Thyroid gland (tissue), 4 donors: ENCODE measurements at regions not wholly inside any gene's neighbourhood (a gene's known extent, or its start where the extent isn't known, plus 50 kb on each side); places are given as distances from the start of the nearest gene placed in this dataset.

Source experiments
- POLR2A ChIP-seq, 2 donors: fragments of 450-650 bp; IDR thresholded peaks; one replicate each; pipeline ENCODE4 v1.6.1; 2017; ENCODE audit warnings: antibody characterized with exemption in 2 of 2, mild to moderate bottlenecking in 2 of 2, moderate library complexity in 1 of 2
- TF ChIP-seq, protein P1 (sequence below), 6 experiments: fragments of 200-600 bp in 3 of 6; fragments of 450-650 bp in 3 of 6; sonication (generic) in 3 of 6; IDR thresholded peaks; one replicate each; pipeline ENCODE4 v1.5.1; 2016 to 2019; ENCODE audit warnings: antibody characterized with exemption in 6 of 6, mild to moderate bottlenecking in 2 of 6, inconsistent platforms in 1 of 6, moderate library complexity in 1 of 6

DNA sequence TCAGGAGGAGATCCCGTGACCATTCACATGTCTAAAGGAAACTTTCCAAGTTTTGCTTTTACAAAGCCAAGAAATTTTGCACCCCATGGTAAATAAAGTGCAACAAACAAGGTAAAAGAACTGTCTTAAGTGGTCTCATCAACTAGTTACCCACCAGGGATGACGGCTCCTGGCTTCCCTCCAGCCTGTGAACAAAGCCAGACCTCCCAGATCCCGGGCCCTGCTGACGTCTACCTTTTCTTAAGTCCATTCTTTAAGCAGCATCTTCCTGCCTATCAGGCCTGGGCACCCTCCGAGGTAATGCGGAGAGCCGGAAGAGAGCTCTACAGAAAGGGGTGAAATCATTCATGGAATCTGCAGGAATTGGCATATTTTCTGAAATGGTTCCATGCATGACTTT is 58.0 kb upstream of the DAAM1 start:
- TF ChIP-seq, protein P1, sequence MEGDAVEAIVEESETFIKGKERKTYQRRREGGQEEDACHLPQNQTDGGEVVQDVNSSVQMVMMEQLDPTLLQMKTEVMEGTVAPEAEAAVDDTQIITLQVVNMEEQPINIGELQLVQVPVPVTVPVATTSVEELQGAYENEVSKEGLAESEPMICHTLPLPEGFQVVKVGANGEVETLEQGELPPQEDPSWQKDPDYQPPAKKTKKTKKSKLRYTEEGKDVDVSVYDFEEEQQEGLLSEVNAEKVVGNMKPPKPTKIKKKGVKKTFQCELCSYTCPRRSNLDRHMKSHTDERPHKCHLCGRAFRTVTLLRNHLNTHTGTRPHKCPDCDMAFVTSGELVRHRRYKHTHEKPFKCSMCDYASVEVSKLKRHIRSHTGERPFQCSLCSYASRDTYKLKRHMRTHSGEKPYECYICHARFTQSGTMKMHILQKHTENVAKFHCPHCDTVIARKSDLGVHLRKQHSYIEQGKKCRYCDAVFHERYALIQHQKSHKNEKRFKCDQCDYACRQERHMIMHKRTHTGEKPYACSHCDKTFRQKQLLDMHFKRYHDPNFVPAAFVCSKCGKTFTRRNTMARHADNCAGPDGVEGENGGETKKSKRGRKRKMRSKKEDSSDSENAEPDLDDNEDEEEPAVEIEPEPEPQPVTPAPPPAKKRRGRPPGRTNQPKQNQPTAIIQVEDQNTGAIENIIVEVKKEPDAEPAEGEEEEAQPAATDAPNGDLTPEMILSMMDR (IDR thresholded peaks at IDR 0.05), result no peak
- no peak for TF ChIP-seq POLR2A (IDR thresholded peaks at IDR 0.05)
